DMS153 treated with DMSO at 0.1 percent for 48 hours (cell line): ENCODE measurements at regions not wholly inside any gene's neighbourhood (a gene's known extent, or its start where the extent isn't known, plus 50 kb on each side); places are given as distances from the start of the nearest gene placed in this dataset.

Experiments used
- DNase-seq: peaks from one replicate; lab custom pipeline; 2025; ENCODE audit not compliant: unreplicated experiment; lab: John Stamatoyannopoulos, UW

GRCh38 chr6:166010136-166010960 is 157.3 kb downstream of the TBXT start:
- no peak for DNase-seq

- no peak for DNase-seq
These were observed 158.1 kb downstream of the TBXT start for GRCh38 chr6:166009385-166010031.

DNA sequence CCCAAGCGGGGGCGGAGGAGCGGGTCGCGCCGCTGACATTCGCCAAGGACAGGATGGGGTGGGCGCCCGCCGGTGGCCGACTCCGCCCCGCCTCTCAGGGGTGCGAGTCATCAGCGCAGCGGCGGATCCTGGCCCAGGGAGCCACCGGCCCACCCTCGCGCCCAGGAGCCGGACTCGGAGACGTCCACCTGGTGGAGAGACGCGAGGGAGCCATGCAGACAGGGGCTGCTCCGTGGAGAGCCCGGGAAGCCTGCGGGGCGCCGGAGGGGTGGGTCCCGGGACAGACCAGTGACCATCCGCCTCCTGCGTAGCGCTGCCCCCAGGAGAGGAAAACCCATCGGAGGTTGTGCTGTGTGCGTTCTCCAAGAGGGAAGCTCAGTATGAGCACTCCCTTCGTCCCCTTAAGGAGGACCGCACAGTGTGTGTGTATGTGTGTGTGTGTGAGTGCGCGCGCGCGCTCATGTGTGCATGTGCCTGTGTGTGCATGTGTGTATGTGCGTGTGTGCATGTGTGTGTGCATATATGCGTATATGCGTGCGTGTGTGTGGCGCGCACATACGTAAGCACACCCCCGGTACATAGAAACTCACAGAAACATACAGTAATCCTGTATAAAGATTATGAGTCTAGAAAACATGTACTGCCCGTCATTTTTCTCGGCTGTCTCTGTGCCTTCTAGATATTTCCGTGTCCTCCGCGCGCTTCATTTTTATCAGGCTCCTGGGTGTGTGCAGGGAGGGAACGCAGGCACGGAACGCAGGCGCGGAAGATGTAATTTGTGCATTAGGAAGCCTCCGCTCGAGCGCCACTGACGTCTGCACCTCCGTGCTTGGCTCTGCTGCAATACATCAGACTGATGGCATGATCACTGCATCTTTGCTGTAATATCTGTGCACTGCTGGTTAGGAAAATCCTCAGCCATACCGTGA is 158.9 kb downstream of the TBXT start:
- no peak for DNase-seq

DNA sequence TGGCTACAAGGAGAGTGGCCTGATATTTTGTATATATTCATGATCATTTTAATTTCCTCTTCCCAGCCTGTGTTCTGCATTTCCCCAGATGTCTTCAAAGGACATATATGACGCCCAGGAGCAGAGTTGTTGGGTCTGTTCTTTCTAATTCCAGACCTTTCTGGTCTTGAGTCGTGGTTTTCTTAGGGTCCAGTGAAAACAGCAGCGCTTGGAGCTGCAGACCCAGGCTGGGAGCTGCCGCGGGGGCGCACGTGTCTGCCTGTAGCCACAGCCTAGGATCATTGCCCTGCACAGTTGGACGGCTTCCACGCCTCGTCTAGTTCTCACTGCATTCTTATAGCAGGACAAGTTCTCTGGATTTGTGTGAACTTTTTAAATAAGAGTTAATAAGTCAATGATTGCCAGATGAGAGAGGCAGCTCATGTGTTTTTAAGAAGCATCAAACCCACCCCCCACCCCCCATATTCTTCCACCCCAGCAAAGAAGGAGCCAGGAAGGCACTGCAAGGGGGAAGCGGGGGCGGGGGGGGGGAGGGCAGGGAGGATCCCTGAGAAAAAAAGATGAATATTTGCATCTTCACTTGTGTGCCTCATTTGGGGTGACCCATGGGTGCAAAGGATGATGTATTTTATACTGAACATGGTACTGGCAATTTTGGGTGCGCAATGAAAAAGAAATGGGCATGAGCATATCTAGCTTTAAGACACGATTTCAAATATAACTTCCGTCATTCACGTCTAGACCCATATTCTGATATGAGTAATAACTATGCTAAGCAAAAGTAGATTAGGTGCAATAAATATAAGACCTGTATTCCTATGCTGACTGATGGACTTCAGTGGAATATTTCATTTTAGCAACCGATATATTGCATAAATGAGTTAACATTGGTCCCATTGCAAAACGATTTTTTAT is 160.0 kb downstream of the TBXT start:
- DNase-seq, result no peak

GRCh38 chr6:166006900-166007301 is 160.8 kb downstream of the TBXT start:
- no peak for DNase-seq

GRCh38 chr6:166005944-166006899 is 161.4 kb downstream of the TBXT start:
- no peak for DNase-seq

DNA sequence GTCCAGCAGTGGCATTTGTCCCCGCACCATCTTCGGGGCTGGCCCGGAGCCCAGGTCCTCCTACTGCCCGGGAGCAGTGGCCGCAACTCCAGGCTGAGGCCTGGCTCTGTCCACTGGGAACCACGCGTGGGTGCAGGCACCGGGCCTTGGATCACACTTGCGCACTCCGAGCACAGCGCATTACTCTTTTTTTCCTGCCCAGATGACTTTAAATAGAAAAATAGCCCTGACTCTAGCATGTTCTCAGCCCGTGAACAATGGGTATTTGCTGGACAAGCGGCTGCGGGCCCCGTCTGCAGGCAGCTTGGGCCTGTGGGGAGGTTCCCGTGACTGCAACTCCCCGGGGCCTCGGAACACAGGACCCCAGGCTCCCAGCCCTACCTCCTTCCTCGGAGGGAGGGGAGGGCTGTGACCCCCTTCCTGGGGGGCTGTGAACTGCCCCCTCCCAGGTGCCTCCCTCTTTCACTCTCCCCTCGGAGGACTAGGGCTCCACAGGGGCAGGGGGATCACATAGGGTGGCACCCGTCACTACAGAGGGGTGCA is 162.2 kb downstream of the TBXT start:
- DNase-seq, result no peak

GRCh38 chr6:166004876-166005275 is 162.8 kb downstream of the TBXT start:
- DNase-seq, result no peak

GRCh38 chr6:166004471-166004870 is 163.2 kb downstream of the TBXT start:
- DNase-seq, result no peak

DNA sequence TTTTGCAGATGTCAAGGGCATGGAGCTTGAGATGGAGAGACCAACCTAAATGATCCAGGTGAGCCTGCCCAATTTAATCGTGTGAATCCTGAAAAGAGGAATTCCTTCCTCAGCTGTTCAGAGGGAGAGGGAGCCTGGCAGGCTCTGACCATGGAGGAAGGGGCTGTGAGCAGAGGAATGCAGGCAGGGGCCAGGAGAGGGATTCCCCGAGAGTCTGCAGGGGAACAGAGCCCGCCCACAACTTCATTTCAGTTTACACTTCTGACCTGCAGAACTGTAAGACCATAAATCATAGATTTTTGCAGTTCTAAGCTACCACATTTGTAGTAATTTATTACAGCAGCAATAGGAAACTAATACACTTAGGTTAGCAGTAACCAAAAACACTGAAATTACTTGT is 164.1 kb downstream of the TBXT start:
- DNase-seq, result no peak

DNA sequence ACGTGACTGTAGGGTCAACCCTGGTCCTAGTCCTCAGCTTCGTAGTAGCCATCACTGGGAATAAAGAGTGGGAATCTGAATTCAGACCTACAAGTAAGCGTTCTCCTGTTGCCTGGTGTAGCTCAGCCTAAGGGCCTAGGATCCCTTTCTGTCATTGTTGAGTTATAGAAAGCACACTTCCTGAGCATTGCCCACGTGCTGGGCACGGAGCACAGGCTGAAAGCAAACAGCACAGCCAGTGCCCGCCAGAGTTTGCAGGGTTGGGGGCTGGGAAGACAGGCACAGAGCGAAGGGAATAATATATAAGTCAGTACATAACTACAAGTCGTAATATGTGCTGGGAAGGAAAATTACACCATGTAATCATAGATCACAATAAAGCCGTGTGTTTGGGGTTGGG is 166.3 kb downstream of the TBXT start:
- no peak for DNase-seq

- no peak for DNase-seq
These were observed 168.4 kb downstream of the TBXT start for GRCh38 chr6:165999279-165999678.

DNA sequence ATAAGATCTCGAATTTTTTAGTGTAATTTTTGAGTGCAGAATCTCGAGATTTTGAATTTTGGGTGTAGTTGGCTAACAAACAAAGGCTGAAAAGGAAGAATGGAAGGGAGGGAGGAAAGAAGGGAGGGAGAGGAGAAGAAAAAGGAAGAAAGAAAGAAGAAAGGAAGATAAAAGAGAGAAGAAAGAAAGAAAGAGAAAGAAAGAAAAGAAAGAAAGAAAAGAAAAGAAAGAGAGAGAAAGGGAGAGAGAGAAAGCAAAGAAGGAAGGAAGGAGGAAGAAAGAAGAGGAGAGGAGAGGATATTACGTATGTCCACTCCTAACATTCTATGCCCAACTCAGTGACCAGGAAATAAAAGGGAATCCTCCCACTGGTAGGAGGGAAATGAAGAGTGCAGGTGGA is 169.6 kb downstream of the TBXT start:
- DNase-seq, result no peak

DNA sequence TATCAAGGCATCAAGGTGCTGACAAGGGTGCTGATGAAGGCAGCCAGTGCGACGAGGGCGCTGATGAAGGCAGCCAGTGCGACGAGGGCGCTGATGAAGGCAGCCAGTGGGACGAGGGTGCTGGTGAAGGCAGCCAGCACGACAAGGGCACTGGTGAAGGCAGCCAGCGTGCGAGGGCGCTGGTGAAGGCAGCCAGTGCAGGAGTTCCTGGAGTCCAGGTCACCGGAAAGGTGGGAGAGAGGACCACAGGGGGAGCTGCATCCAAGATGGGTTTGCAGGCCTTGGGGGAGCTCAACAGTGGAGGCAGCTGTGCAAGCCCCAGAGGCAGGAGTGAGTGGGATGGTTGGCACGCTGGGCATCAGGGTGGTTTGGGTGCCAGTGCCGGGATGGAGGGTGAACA is 176.3 kb downstream of the TBXT start:
- no peak for DNase-seq

DNA sequence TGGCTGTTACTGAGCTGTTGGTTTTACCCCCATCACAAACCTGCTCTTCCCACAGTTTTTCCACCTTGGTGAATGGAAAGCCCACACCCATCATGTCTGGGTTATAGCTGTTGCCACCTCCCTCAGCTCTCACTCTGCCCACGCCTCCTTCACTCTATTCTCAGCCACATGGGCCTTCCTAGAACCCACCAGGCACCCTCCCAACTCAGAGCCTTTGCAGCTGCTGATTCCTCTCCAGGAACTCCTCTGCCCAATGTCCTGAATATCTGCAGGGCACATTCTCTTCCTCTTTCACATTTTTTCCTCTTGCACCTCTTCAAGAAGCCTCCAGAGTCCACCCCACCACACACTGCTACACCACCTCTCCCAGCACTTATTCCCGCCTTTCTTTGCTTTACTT is 177.4 kb downstream of the TBXT start:
- no peak for DNase-seq

GRCh38 chr6:165988757-165989456 is 178.7 kb downstream of the TBXT start:
- no peak for DNase-seq

DNA sequence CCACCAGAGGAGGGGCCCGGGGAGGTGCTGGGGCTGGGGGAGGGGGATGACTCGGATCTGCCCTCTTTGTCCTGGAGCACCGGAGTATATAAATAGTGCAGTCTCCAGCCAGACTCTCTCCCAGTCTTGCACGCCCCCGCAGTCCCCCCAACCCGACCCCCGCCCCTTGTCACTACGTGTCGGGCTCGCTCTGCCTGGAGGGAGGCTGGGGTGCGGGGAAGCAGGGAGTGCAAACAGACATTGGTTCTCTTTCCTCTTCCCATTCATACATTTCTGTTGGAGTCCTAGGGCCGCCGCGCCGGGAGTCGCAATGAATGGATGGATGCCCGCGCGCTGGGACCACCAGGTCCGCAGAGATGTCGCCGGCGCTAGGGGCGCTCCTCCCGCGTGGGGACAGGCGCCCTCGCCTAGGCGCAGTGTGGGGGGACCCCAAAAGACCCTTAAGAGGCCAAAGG is 179.3 kb downstream of the TBXT start:
- DNase-seq, result no peak

DNA sequence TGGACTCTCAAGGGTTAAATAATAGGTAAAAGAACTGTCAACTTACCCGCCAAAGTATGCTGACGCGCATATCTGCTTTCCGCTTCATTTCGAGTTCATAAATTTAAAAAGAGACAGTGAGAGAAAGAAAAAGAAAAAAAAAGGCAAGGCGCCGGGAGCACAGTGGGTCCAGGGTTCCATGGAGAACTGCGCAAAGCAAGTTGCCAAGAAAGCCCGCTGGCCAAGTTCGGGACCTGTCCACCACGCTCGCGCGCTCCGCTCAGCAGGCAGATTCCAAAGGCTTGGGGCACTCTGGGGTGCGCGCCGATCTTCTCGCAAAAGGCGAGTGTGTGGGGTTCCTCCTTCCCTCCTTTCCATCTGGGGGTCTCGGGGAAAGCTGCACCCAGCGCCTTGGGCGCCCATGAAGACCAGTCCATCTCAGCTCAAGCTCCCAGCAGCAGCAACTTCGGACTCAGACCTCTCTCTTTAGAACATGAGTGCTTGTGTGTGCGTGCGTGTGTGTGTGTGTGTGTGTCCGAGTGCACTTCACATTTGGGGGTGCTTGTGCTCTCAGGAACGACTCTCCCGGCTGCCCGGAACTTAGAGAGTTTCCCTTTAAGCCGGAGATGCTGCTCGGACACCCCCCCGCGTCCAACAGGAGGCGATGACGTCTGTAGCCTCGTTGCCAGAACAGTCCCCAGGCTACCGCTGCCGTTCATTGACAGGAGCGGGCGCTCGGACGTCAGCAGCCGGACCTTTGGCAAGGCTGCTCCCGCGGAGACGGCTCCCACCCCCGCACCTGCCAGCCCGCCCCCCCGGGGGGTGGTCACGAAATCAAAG is 180.0 kb downstream of the TBXT start:
- no peak for DNase-seq
